Ishikawa (cell line): ENCODE measurements at regions not wholly inside any gene's neighbourhood (a gene's known extent, or its start where the extent isn't known, plus 50 kb on each side); places are given as distances from the start of the nearest gene placed in this dataset.

Experiments
- CEBPB ChIP-seq: IDR thresholded peaks from 2 replicates; pipeline ENCODE4 v1.6.1; 2012
- CREB1 ChIP-seq: IDR thresholded peaks from 2 replicates; pipeline ENCODE4 v1.6.1; 2012; ENCODE audit warnings: low read depth
- EGR1 ChIP-seq: IDR thresholded peaks from 2 replicates; pipeline ENCODE4 v1.6.1; 2012
- EP300 ChIP-seq: IDR thresholded peaks from 2 replicates; pipeline ENCODE4 v1.6.1; 2012; ENCODE audit warnings: borderline replicate concordance
- FOXM1 ChIP-seq: IDR thresholded peaks from 2 replicates; pipeline ENCODE4 v1.6.1; 2012; ENCODE audit warnings: low read depth, borderline replicate concordance
- NFIC ChIP-seq: IDR thresholded peaks from 2 replicates; pipeline ENCODE4 v1.6.1; 2012
- RAD21 ChIP-seq: IDR thresholded peaks from 2 replicates; pipeline ENCODE4 v1.6.1; 2012; ENCODE audit warnings: low read depth
- TAF1 ChIP-seq: IDR thresholded peaks from 2 replicates; pipeline ENCODE4 v1.6.1; 2012; ENCODE audit warnings: low read depth, mild to moderate bottlenecking
- TCF12 ChIP-seq: IDR thresholded peaks from 2 replicates; pipeline ENCODE4 v1.6.1; 2012; ENCODE audit warnings: low read depth
- TEAD4 ChIP-seq: IDR thresholded peaks from 2 replicates; pipeline ENCODE4 v1.6.1; 2012
- YY1 ChIP-seq: IDR thresholded peaks from 2 replicates; pipeline ENCODE4 v1.6.1; 2012; ENCODE audit warnings: low read depth
- ZBTB7A ChIP-seq: IDR thresholded peaks from 2 replicates; pipeline ENCODE4 v1.6.1; 2012; ENCODE audit warnings: low read depth
- TF ChIP-seq, protein P1 (sequence below): IDR thresholded peaks from 2 replicates; pipeline ENCODE4 v1.6.1; 2012; ENCODE audit warnings: low read depth, mild to moderate bottlenecking
- TF ChIP-seq, protein P2 (sequence below): IDR thresholded peaks from 2 replicates; pipeline ENCODE4 v1.6.1; 2012
- TF ChIP-seq, protein P3 (sequence below): IDR thresholded peaks from 2 replicates; pipeline ENCODE4 v1.6.1; 2012

DNA sequence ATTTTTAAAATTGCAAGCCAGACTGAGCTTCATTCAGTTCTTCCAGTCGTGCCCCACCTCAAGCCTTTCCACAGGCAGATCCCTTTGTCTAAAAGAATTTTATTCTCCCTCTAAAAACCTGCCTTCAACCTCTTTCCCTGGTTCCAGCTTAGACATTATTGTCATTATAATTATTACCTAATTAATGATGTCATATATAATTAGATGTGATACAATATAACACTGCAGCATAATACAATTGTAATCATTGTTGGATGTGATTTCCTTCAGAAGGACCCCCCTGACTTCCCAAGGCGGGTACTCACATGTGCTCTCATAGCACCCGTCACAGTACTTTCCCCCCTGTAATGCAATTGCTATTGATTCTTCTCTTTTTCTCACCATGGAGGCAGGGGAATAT, 88.6 kb downstream of the GPAM start:
- no peak for TF ChIP-seq NFIC
- no peak for TF ChIP-seq YY1
- TF ChIP-seq, protein P1, sequence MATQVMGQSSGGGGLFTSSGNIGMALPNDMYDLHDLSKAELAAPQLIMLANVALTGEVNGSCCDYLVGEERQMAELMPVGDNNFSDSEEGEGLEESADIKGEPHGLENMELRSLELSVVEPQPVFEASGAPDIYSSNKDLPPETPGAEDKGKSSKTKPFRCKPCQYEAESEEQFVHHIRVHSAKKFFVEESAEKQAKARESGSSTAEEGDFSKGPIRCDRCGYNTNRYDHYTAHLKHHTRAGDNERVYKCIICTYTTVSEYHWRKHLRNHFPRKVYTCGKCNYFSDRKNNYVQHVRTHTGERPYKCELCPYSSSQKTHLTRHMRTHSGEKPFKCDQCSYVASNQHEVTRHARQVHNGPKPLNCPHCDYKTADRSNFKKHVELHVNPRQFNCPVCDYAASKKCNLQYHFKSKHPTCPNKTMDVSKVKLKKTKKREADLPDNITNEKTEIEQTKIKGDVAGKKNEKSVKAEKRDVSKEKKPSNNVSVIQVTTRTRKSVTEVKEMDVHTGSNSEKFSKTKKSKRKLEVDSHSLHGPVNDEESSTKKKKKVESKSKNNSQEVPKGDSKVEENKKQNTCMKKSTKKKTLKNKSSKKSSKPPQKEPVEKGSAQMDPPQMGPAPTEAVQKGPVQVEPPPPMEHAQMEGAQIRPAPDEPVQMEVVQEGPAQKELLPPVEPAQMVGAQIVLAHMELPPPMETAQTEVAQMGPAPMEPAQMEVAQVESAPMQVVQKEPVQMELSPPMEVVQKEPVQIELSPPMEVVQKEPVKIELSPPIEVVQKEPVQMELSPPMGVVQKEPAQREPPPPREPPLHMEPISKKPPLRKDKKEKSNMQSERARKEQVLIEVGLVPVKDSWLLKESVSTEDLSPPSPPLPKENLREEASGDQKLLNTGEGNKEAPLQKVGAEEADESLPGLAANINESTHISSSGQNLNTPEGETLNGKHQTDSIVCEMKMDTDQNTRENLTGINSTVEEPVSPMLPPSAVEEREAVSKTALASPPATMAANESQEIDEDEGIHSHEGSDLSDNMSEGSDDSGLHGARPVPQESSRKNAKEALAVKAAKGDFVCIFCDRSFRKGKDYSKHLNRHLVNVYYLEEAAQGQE: no peak
- no peak for TF ChIP-seq TEAD4
- TF ChIP-seq, protein P2, sequence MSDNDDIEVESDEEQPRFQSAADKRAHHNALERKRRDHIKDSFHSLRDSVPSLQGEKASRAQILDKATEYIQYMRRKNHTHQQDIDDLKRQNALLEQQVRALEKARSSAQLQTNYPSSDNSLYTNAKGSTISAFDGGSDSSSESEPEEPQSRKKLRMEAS: no peak
- no peak for TF ChIP-seq FOXM1
- TF ChIP-seq, protein P3, sequence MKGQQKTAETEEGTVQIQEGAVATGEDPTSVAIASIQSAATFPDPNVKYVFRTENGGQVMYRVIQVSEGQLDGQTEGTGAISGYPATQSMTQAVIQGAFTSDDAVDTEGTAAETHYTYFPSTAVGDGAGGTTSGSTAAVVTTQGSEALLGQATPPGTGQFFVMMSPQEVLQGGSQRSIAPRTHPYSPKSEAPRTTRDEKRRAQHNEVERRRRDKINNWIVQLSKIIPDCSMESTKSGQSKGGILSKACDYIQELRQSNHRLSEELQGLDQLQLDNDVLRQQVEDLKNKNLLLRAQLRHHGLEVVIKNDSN: no peak
- TF ChIP-seq TCF12: no peak
- TF ChIP-seq CREB1: no peak
- no peak for TF ChIP-seq ZBTB7A
- TF ChIP-seq CEBPB: no peak

DNA sequence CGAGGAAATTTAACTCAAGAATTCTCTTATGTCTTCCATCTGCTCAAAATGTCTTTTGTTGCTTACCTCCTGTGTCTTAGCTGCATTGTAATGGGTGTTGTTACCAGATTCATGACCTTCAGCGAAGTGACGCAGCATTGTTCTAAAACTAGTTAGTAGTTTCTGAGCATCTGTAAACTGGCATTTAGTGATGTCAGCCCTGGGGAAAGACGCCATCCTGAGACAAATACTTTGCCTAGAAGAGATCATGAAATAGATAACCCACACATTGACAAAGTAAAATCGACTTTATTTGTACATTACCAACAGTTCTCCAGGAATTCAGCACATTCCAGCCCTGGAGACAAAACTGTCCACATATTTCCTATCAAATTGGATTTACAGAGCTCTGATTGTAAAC, 87.8 kb downstream of the GPAM start:
- TF ChIP-seq CREB1: no peak
- no peak for TF ChIP-seq EP300
- no peak for TF ChIP-seq CEBPB
- TF ChIP-seq TCF12: no peak
- TF ChIP-seq NFIC: no peak
- TF ChIP-seq, protein P1: no peak

DNA sequence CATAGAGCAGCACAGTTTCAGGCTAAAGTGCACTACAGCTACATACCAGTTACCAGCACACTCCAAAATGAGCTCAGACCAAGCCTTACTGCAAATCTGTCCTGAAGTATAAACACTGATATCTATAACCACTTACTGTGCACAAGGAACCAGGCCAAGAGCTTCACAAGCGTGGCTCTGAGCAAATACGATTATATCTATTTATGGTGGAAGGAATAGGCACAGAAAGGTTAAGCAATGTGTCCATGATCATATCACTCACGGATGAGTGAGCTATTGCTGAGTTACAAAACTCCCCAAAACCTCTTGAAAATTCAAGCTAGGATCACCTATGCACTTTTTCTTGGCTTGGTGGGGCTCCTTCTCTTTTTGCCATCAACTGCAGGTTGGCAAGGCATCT, 84.9 kb downstream of the GPAM start:
- no peak for TF ChIP-seq TCF12
- TF ChIP-seq EGR1: no peak
- no peak for TF ChIP-seq TEAD4
- TF ChIP-seq ZBTB7A: no peak
- TF ChIP-seq FOXM1: no peak
- TF ChIP-seq CREB1: no peak
- TF ChIP-seq NFIC: no peak
- TF ChIP-seq, protein P1: no peak
- TF ChIP-seq RAD21: no peak
- no peak for TF ChIP-seq EP300
- TF ChIP-seq, protein P2: no peak
- TF ChIP-seq YY1: no peak
- no peak for TF ChIP-seq CEBPB
- no peak for TF ChIP-seq TAF1
- TF ChIP-seq, protein P3: no peak
